H1 (cell line): ENCODE measurements at regions not wholly inside any gene's neighbourhood (a gene's known extent, or its start where the extent isn't known, plus 50 kb on each side); places are given as distances from the start of the nearest gene placed in this dataset.

ENCODE experiments used
- CTCF ChIA-PET: fragments of 300-600 bp; sonication (Branson Sonifier 250); formaldehyde crosslinking; loops from one replicate; lab custom pipeline; 2021; ENCODE audit not compliant: partially characterized antibody; lab: Charles Lee
- POLR2A ChIA-PET: fragments of 300-600 bp; sonication (Branson Sonifier 250); formaldehyde crosslinking; loops from one replicate; lab custom pipeline; 2021; ENCODE audit warnings: inconsistent platforms; ENCODE audit not compliant: partially characterized antibody; lab: Charles Lee
- DNase-seq, 2 experiments: peaks; one replicate each; pipeline versions ENCODE4 v3.0.0 to v3.0.0-alpha.2; 2010 to 2022; ENCODE audit warnings: low spot score in 2 of 2, low read depth in 1 of 2, mixed read lengths in 1 of 2
- FAIRE-seq: peaks from 2 replicates; lab custom pipeline; 2011; peaks lifted over from hg19 to GRCh38; lab: Jason Lieb, UNC
- H2AFZ ChIP-seq: 2 replicates; pipeline ENCODE4 v1.8.1; 2012; ENCODE audit warnings: low read length, inconsistent platforms
- H2AK5ac ChIP-seq: 2 replicates; pipeline ENCODE4 v1.6.1; 2013; ENCODE audit warnings: low read depth, low read length
- H2BK120ac ChIP-seq: replicated peaks from 2 replicates; pipeline ENCODE3; 2013; ENCODE audit warnings: low read depth, low read length, inconsistent platforms
- H2BK12ac ChIP-seq: 2 replicates; pipeline ENCODE4 v1.6.1; 2013; ENCODE audit warnings: low read depth, low read length
- H2BK15ac ChIP-seq: 2 replicates; pipeline ENCODE4 v1.6.1; 2013; ENCODE audit warnings: low read length
- H2BK20ac ChIP-seq: 2 replicates; pipeline ENCODE4 v1.6.1; 2013; ENCODE audit warnings: low read length
- H2BK5ac ChIP-seq: 2 replicates; pipeline ENCODE4 v1.6.1; 2013; ENCODE audit warnings: low read depth, low read length
- H3K14ac ChIP-seq: 2 replicates; pipeline ENCODE4 v1.6.1; 2013; ENCODE audit warnings: inconsistent platforms; ENCODE audit not compliant: insufficient read length
- H3K18ac ChIP-seq: 2 replicates; pipeline ENCODE4 v1.6.1; 2013; ENCODE audit warnings: low read length; ENCODE audit errors: extremely low read depth
- H3K23ac ChIP-seq: 2 replicates; pipeline ENCODE4 v1.6.1; 2013; ENCODE audit warnings: inconsistent platforms; ENCODE audit not compliant: insufficient read length
- H3K23me2 ChIP-seq: 2 replicates; pipeline ENCODE4 v1.6.1; 2013; ENCODE audit warnings: low read depth, low read length
- H3K27ac ChIP-seq: 2 replicates; pipeline ENCODE4 v1.6.1; 2011; ENCODE audit warnings: low read depth, low read length, inconsistent platforms
- H3K27me3 ChIP-seq, 4 experiments: replicated peaks in 1 of 4; 1 replicate in 1 of 4; 2 replicates in 3 of 4; pipeline versions ENCODE4 v1.6.1 to v1.8.1; 2011 to 2013; ENCODE audit warnings: low read length in 3 of 4, mild to moderate bottlenecking in 3 of 4, inconsistent platforms in 2 of 4, mixed read lengths in 2 of 4, moderate library complexity in 1 of 4; ENCODE audit not compliant: control insufficient read depth in 3 of 4, insufficient read depth in 3 of 4; ENCODE audit errors: extremely low read depth in 1 of 4
- H3K36me3 ChIP-seq, 4 experiments: 2 replicates each; pipeline versions ENCODE4 v1.6.1 to v1.8.1; 2011 to 2013; ENCODE audit warnings: mild to moderate bottlenecking in 4 of 4, low read length in 3 of 4, moderate library complexity in 2 of 4, control low read depth in 1 of 4, inconsistent platforms in 1 of 4; ENCODE audit not compliant: insufficient read depth in 4 of 4, control insufficient read depth in 2 of 4
- H3K4ac ChIP-seq: replicated peaks from 2 replicates; pipeline ENCODE3; 2013; ENCODE audit warnings: low read length, low read depth, mixed read lengths, inconsistent platforms; ENCODE audit not compliant: insufficient read length
- H3K4me1 ChIP-seq, 4 experiments: replicated peaks in 1 of 4; 1 replicate in 1 of 4; 2 replicates in 3 of 4; pipeline versions ENCODE4 v1.6.1 to v1.8.1; 2011 to 2013; ENCODE audit warnings: low read length in 3 of 4, inconsistent platforms in 2 of 4, mixed read lengths in 1 of 4; ENCODE audit not compliant: insufficient read depth in 4 of 4, control insufficient read depth in 3 of 4
- H3K4me2 ChIP-seq, 2 experiments: 2 replicates each; pipeline versions ENCODE4 v1.6.1 to v1.8.1; 2011 to 2013; ENCODE audit warnings: low read depth in 2 of 2, low read length in 2 of 2, control low read depth in 1 of 2, inconsistent platforms in 1 of 2, mild to moderate bottlenecking in 1 of 2; ENCODE audit not compliant: insufficient read depth in 1 of 2
- H3K4me3 ChIP-seq, 4 experiments: fragments of 200-600, 300-600 bp in 1 of 4; sonication (generic), shearing (Covaris generic), sonication (Bioruptor Twin) in 1 of 4; 2 replicates each; pipeline versions ENCODE4 v1.5.1 to v1.8.1; 2011 to 2016; ENCODE audit warnings: low read length in 4 of 4, low read depth in 3 of 4, control low read depth in 2 of 4, inconsistent platforms in 2 of 4, mild to moderate bottlenecking in 2 of 4, mixed read lengths in 1 of 4, moderate library complexity in 1 of 4; ENCODE audit not compliant: insufficient read depth in 2 of 4; ENCODE audit errors: extremely low read depth in 1 of 4
- H3K56ac ChIP-seq: replicated peaks from 2 replicates; pipeline ENCODE3; 2013; ENCODE audit warnings: low read depth, mild to moderate bottlenecking, mixed read lengths, low read length, inconsistent platforms; ENCODE audit not compliant: insufficient read length
- H3K79me1 ChIP-seq: 2 replicates; pipeline ENCODE4 v1.6.1; 2013; ENCODE audit warnings: low read depth, low read length, control low read depth
- H3K79me2 ChIP-seq, 2 experiments: 2 replicates each; pipeline versions ENCODE4 v1.6.1 to v1.8.1; 2012 to 2013; ENCODE audit warnings: low read length in 2 of 2, mild to moderate bottlenecking in 2 of 2, inconsistent platforms in 1 of 2; ENCODE audit not compliant: insufficient read depth in 2 of 2, control insufficient read depth in 1 of 2
- H3K9ac ChIP-seq, 4 experiments: replicated peaks in 1 of 4; 1 replicate in 1 of 4; 2 replicates in 3 of 4; pipeline versions ENCODE4 v1.6.1 to v1.8.1; 2011 to 2013; ENCODE audit warnings: low read depth in 3 of 4, low read length in 3 of 4, control low read depth in 2 of 4, mild to moderate bottlenecking in 2 of 4, moderate library complexity in 2 of 4, inconsistent platforms in 1 of 4; ENCODE audit errors: extremely low read depth in 1 of 4
- H3K9me3 ChIP-seq, 2 experiments: 2 replicates each; pipeline versions ENCODE4 v1.6.1 to v1.8.1; 2012 to 2013; ENCODE audit warnings: mild to moderate bottlenecking in 2 of 2, moderate library complexity in 2 of 2, control low read depth in 1 of 2, inconsistent platforms in 1 of 2, low read depth in 1 of 2, low read length in 1 of 2, mixed read lengths in 1 of 2; ENCODE audit not compliant: insufficient read depth in 2 of 2
- H4K20me1 ChIP-seq, 2 experiments: replicated peaks in 1 of 2; 2 replicates each; pipeline versions ENCODE3 to v1.8.1; 2011 to 2013; ENCODE audit warnings: inconsistent platforms in 2 of 2, low read length in 2 of 2, mild to moderate bottlenecking in 1 of 2; ENCODE audit not compliant: insufficient read depth in 2 of 2, control insufficient read depth in 1 of 2
- H4K5ac ChIP-seq: 2 replicates; pipeline ENCODE4 v1.6.1; 2013; ENCODE audit warnings: low read length, low read depth, mixed read lengths, inconsistent platforms; ENCODE audit not compliant: insufficient read length
- H4K8ac ChIP-seq: 2 replicates; pipeline ENCODE4 v1.8.0; 2013; ENCODE audit warnings: mild to moderate bottlenecking, moderate library complexity, low read length, inconsistent platforms; ENCODE audit not compliant: insufficient read depth; ENCODE audit errors: extremely low read depth
- H4K91ac ChIP-seq: replicated peaks from 2 replicates; pipeline ENCODE3; 2013; ENCODE audit warnings: low read length, mixed read lengths, inconsistent platforms; ENCODE audit not compliant: insufficient read length
- ASH2L ChIP-seq: fragments of 200-600, 300-600 bp; sonication (generic); IDR thresholded peaks from one replicate; pipeline ENCODE4 v1.7.1; 2017; ENCODE audit warnings: low read length
- BCL11A ChIP-seq, 2 experiments: IDR thresholded peaks; one replicate each; pipeline ENCODE4 v1.6.1; 2011; ENCODE audit warnings: low read depth in 2 of 2, low read length in 2 of 2, mild to moderate bottlenecking in 2 of 2
- BRCA1 ChIP-seq: IDR thresholded peaks from 2 replicates; pipeline ENCODE4 v1.6.1; 2012; ENCODE audit warnings: low read depth, low read length, improper control_type of control experiment
- EGR1 ChIP-seq: IDR thresholded peaks from 2 replicates; pipeline ENCODE4 v1.6.1; 2011; ENCODE audit warnings: low read depth, low read length, borderline replicate concordance
- KDM1A ChIP-seq: fragments of 200-600, 300-600 bp; sonication (generic); IDR thresholded peaks from 2 replicates; pipeline ENCODE4 v1.7.1; 2016; ENCODE audit warnings: mild to moderate bottlenecking, low read length, borderline replicate concordance
- MAFK ChIP-seq: IDR thresholded peaks from 2 replicates; pipeline ENCODE4 v1.6.1; 2012; ENCODE audit warnings: low read depth, mild to moderate bottlenecking, improper control_type of control experiment, low read length
- SP1 ChIP-seq: IDR thresholded peaks from 2 replicates; pipeline ENCODE4 v1.6.1; 2011; ENCODE audit warnings: low read depth, low read length
- SP2 ChIP-seq: IDR thresholded peaks from 2 replicates; pipeline ENCODE4 v1.6.1; 2012; ENCODE audit warnings: mild to moderate bottlenecking, low read length, inconsistent platforms
- SUZ12 ChIP-seq: fragments of 200-600 bp; sonication (generic); IDR thresholded peaks from 2 replicates; pipeline ENCODE4 v1.6.1; 2012; ENCODE audit warnings: mild to moderate bottlenecking, inconsistent platforms, low read length, moderate library complexity, mixed read lengths
- TBP ChIP-seq: IDR thresholded peaks from 2 replicates; pipeline ENCODE4 v1.6.1; 2011; ENCODE audit warnings: low read depth, low read length, improper control_type of control experiment
- TCF12 ChIP-seq: IDR thresholded peaks from 2 replicates; pipeline ENCODE4 v1.6.1; 2011; ENCODE audit warnings: low read depth, mild to moderate bottlenecking, low read length
- TEAD4 ChIP-seq: IDR thresholded peaks from 2 replicates; pipeline ENCODE4 v1.6.1; 2012; ENCODE audit warnings: low read depth, low read length, inconsistent platforms, mixed read lengths
- WGBS, 2 experiments: shearing (Covaris generic) in 1 of 2; methylation state at CpG; one replicate each; pipeline versions ENCODE4 v1.1.6 to v1.1.7; 2013 to 2015; ENCODE audit warnings: low lambda C conversion rate in 2 of 2, mixed read lengths in 2 of 2, inconsistent platforms in 1 of 2, low coverage in 1 of 2, missing lambda C conversion rate in 1 of 2; ENCODE audit not compliant: insufficient replicate concordance in 2 of 2, insufficient coverage in 1 of 2, insufficient read length in 1 of 2; ENCODE audit errors: extremely low coverage in 1 of 2, missing lambda C conversion rate in 1 of 2; 5-methylcytosine and 5-hydroxymethylcytosine counted together
- TF ChIP-seq, protein P1 (sequence below): IDR thresholded peaks from 2 replicates; pipeline ENCODE4 v1.6.1; 2011; ENCODE audit warnings: low read depth, mild to moderate bottlenecking, low read length; ENCODE audit not compliant: insufficient read depth
- TF ChIP-seq, protein P2 (sequence below): IDR thresholded peaks from 2 replicates; pipeline ENCODE4 v1.6.1; 2012; ENCODE audit warnings: low read length, inconsistent platforms

DNA sequence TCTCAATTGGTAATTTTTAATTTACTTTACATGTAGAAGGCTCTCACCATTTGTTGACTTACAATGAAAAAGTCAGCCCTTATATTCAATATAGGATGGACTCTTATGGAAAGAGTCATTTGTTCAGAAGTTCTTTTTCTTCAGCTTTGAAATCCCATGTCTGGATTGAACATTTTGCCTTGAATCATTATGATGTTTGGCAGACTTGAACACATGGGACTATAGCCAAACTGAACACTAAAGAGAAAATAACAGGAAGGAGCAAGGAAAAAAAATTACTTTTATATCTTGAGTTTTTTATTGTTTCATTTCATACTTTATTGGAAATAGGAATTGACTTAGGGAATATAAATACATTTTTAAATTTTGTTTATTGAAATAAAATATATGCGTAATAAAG lies 1503.0 kb downstream of the EFNA5 start:
- H3K23ac ChIP-seq, result no peak overlapping the region
- ChIA-PET CTCF (no interaction called here), POLR2A (no interaction called here)
- no peak overlapping the region for H3K14ac ChIP-seq
- H3K18ac ChIP-seq, result no peak overlapping the region
- FAIRE-seq, result no peak
- no peak overlapping the region for H4K8ac ChIP-seq
- H2BK5ac ChIP-seq, result no peak overlapping the region
- DNase-seq, result no peak
- H2BK12ac ChIP-seq, result no peak overlapping the region
- WGBS, 2 experiments, result 94% methylated on average over 1 of the region's 1 CpG; no CpG with 5 or more reads in 1 of the 2 experiments
- no peaks in the 10 kb centered on the region for H3K27me3 ChIP-seq
- H3K4ac ChIP-seq, result no peak overlapping the region
- H3K23me2 ChIP-seq, result no peaks in the 10 kb centered on the region
- no peak overlapping the region for H2BK15ac ChIP-seq
- H3K9me3 ChIP-seq, result 0 out of 4 replicates have a peak, but pooled peaks cover 0 to under 1% of the 10 kb centered on the region in 2 experiments
- no peak overlapping the region for H2AFZ ChIP-seq
- no peak overlapping the region for H3K9ac ChIP-seq
- no peak overlapping the region for H2BK20ac ChIP-seq
- H3K36me3 ChIP-seq, result no peaks in the 10 kb centered on the region
- H3K4me1 ChIP-seq, result no peaks in the 10 kb centered on the region
- H4K91ac ChIP-seq, result no peak overlapping the region
- H3K4me3 ChIP-seq, result no peak overlapping the region
- H4K20me1 ChIP-seq, result no peaks in the 10 kb centered on the region
- no peak overlapping the region for H3K27ac ChIP-seq
- no peaks in the 10 kb centered on the region for H3K79me2 ChIP-seq
- no peak overlapping the region for H2AK5ac ChIP-seq
- H3K56ac ChIP-seq, result no peak overlapping the region
- H3K79me1 ChIP-seq, result no peaks in the 10 kb centered on the region
- H3K4me2 ChIP-seq, result no peak overlapping the region
- no peak overlapping the region for H4K5ac ChIP-seq
- no peak overlapping the region for H2BK120ac ChIP-seq
- TF ChIP-seq TBP (no peak), KDM1A (no peak), TCF12 (no peak), BCL11A (IDR thresholded peaks at IDR 0.05; ENCODE audit: low read depth in 2 of 2, low read length in 2 of 2) (no peak), TEAD4 (no peak), SUZ12 (no peak), EGR1 (no peak), SP2 (no peak), BRCA1 (no peak), MAFK (no peak), SP1 (no peak), ASH2L (no peak)
- TF ChIP-seq, protein P1, sequence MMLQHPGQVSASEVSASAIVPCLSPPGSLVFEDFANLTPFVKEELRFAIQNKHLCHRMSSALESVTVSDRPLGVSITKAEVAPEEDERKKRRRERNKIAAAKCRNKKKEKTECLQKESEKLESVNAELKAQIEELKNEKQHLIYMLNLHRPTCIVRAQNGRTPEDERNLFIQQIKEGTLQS, result no peak
- TF ChIP-seq, protein P2, sequence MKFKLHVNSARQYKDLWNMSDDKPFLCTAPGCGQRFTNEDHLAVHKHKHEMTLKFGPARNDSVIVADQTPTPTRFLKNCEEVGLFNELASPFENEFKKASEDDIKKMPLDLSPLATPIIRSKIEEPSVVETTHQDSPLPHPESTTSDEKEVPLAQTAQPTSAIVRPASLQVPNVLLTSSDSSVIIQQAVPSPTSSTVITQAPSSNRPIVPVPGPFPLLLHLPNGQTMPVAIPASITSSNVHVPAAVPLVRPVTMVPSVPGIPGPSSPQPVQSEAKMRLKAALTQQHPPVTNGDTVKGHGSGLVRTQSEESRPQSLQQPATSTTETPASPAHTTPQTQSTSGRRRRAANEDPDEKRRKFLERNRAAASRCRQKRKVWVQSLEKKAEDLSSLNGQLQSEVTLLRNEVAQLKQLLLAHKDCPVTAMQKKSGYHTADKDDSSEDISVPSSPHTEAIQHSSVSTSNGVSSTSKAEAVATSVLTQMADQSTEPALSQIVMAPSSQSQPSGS, result no peak
